Islet precursor cell (in vitro differentiated cells): ENCODE measurements at regions not wholly inside any gene's neighbourhood (a gene's known extent, or its start where the extent isn't known, plus 50 kb on each side); places are given as distances from the start of the nearest gene placed in this dataset.

Experiments
- DNase-seq: peaks from one replicate; pipeline ENCODE4 v3.0.0-alpha.2; 2018

DNA sequence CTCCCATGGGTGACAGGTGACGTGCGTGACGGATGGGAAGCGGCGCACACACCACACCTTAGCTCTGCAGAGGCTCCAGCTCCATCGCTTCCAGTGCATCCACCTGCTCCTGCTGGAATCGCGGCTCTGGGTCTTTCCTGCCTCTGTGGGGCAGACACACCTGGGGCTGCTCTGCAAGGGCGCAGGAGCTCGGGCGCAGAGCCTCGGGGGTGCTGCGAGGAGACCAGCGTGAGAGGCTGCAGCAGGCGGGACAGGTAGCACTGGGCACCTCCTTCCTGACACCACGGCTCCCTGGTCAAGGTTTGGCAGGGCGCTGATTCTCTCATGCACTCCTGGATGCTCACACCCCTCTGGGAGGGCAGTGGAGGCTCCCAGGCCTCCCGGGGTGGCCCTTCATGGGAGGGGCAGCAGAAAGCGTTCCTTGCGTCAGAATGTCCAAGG is 1494.3 kb downstream of the BRD1 start:
- DNase-seq = no peak

DNA sequence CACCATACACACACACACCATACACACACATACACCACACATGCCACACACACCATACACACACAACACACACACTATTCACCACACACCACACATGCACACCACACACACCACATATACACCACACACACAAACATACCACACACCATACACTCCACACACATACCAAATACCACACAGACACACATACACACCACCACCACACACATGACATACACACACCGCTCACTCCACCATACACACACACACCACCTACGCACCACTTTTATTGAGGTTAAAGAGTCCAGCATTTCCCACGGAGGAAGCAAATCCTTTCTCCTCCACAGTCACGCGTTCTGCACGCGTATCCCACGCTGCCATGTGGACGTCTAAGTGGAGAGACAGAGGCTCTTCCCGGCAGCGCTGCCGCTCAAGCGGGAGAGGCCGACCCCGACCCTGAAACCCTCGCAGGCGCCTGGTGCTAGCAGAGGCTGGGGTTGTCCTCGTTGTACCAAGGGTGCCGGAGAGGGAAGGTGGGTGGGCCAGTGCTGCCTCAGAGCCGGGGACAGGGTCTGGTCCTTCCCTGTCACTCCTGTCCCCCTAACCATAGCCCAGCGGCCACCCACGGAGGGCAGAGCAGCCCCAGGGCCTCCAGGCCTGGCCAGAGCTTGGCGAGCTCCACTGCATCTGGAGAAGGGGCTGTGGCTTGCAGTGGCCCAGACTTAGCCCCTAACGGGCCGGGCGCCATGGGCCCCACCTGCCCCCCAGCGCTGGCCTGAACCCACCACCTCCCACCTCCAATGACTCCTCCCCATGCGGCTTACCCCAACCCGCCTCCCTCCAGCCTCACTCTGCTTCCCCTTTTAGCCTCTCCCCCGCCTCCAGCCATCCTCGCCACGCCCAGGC is 1495.0 kb downstream of the BRD1 start:
- DNase-seq = no peak

DNA sequence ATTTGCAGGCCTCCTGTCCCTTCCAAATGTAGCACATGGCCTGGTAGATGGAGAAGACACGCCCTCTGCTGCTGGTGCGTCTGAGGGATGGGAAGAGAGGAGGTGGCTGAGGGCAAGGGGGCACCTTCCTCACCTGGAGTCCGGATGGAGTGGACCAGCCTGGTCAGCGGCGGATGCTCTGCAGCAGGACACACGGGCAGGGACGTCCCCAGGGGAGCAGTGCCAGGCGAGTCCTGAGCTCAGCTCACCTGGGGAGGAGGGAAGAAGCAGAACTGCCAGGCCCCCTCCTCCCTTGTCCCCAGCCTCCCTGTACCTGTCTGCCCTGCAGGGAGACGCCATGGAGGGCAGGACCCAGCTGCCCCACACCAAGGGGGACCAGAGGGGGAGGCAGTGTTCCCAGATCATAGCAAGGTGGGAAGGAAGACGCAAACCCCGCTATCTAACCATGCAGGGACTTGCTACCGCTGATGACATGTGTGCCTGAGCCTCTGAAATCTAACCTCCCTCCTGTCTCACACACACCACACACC is 1495.9 kb downstream of the BRD1 start:
- DNase-seq = no peak

GRCh38 chr22:48331266-48331665 is 1496.4 kb downstream of the BRD1 start:
- DNase-seq = no peak

GRCh38 chr22:48327721-48328120 is 1500.0 kb downstream of the BRD1 start:
- no peak for DNase-seq

- no peak for DNase-seq
Observed at GRCh38 chr22:48323746-48324145, 1503.9 kb downstream of the BRD1 start.

- no peak for DNase-seq
Observed at GRCh38 chr22:48322907-48323306, 1504.8 kb downstream of the BRD1 start.

- DNase-seq = no peak
Observed at GRCh38 chr22:48321986-48322545, 1505.6 kb downstream of the BRD1 start.

- no peak for DNase-seq
Observed at GRCh38 chr22:48320683-48321451, 1506.8 kb downstream of the BRD1 start.

DNA sequence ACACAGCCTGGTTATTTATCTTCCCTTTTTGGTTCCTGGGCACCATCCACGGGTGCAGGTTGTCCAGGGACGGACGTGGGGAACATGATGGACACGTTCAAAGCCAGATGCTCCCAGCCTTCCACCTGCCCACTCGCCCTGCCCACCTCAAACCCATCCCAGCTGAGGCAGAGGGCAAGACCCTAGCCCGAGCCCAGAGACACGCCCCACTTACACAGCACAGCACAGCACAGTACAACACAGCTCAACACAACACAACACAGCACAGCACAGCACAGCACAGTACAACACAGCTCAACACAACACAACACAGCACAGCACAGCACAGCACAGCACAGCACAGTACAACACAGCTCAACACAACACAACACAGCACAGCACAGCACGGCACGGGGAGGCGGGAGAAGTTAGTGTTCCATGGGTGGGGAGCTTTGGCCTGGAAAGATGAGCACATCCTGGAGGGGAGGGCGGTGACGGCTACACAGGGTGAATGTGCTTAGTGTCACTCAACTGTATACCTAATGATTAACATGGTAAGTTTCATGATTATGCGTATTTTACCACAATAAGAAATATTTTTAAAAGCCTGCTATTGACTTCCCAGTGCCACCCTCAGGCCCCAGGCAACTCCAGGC is 1507.5 kb downstream of the BRD1 start:
- no peak for DNase-seq

- DNase-seq = no peak
Observed at GRCh38 chr22:48319321-48320047, 1508.2 kb downstream of the BRD1 start.

DNA sequence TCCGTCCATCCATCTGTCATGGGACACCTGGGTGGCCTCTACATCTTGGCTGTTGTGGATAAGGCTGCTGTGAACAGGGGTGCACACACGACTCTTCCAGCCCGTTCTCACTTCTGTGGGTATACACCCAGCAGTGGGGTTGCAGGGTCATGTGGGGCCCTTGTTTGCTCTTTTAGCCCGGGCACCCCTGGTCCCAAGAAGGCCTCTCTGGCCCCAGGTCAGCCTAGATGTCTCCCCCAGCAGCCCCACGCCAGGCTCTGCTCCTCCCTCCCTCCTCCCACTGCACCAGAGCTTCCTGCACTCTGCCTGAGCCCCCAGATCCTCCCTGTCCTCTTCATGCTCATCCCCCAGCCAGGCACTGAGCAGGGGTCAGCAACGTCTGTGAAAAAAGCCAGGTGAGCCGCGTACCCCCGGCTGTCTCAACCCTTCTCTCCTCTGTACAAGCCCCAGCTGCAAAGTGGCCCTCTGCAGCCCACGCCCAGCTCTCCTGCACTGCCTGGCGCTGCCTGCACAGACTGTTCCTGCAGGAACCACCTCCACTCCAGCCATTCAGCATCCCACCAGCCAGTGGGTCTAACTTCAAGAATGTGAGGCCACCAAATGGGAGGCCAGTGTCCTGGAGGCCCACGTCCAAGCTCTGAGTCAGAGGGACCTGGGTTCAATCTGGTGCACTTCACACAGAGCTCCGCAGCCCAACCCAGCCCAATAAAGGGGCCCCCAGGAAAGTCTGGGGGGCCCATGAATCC is 1508.9 kb downstream of the BRD1 start:
- peak; percentile 32 for DNase-seq

DNA sequence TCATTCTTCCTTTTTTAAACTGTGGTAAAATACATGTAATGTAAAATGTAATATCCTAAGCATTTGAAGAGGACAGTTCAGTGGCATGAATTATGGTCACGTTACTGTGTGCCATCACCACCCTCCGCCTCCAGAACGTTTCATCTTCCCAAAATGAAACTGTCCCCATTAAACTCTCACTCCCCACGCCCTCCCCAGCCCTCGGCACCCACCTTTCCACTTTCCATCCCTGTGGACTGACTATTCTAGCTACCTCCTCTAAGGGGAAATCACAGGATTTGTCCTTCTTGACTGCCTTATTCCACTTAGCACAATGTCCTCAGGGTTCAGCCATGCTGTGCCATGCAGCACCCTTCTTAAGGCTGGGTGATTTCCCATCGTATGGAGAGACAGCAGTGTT is 1509.5 kb downstream of the BRD1 start:
- DNase-seq = peak; percentile 17

DNA sequence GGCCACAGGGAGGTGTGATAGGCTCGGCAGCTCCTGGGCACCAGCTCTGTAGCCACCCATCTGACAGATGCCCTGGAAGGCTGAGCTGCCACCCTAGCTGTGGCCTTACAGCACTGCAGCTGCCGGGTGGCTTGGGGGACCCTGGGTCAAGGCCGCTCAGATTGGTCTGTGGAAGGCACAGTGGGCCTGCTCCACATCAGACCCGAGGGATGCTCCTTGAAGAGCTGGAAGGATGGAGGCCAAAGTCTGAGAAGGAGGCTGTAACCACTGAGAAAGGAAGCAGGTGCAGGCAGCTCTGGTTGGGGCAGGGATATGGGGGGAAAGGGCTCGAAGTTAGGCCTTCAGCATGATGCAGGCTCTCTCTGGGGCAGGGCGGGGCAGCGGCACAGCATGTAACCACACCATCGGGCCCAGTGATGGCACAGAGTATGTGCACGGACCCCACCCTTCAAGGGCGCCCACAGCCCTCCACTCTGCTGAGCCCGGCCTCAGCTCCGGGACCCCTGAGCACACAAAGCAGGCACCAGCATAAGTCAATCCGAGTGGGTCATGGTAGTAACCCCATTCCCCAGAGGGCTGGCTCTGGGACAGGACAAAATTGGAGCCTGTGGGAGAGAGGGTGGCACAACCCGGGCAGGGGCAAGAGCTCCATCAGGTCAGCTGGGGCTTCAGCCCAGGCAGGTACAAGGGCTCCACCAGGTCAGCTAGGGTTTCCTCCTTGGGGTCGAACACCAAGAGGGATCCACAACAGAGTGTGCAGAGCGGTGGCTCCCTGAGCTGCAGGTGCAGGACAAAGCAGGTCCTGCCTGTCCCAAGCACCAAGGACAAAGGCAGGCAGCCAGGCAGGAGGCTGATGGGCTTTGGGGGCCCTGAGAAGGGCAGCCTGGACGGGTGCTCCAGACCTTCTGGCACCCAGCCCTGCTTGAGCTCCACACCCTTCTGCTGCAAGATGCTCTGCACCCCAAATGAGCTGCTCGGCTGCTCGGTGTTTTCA is 1511.1 kb downstream of the BRD1 start:
- DNase-seq = peak; percentile 33

DNA sequence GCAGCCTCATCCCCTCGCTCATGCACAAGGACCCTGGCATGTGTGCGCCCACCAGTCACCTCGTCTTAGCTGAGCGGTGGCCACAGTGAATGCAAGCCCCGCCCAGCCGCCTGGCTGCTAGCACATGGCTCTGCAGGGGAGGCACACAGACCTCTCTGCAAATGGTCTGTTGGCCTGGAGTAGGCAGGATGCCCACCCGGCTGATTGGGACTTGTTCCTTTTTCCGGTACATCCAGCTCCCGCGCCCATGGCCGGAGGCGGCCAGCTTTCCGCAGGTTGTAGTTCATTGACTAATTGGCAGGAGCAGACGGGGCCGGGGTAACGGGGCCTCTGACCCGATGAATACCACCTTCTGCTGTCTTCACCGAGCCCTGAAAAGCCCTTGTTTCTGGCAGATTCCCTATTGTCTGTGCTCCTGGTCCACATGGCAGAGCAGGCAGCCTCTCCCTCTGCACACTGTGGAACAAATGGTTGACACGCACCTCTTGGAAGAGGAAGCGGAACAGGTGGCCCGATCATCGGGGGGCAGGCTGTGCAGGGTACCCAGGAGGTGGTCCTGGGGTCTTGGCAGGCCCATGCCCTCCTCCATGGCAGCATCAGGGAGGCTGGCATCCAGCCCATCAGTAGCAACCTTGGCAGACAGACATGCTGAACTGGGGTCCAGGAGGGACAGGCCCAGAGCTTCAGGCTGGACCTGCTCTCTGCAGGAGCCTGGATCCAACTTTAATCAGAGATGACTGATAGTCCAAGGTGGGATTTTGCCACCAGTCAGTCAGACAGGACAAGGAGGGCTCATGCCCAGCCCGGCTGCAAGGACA is 1512.0 kb downstream of the BRD1 start:
- peak; percentile 40 for DNase-seq

DNA sequence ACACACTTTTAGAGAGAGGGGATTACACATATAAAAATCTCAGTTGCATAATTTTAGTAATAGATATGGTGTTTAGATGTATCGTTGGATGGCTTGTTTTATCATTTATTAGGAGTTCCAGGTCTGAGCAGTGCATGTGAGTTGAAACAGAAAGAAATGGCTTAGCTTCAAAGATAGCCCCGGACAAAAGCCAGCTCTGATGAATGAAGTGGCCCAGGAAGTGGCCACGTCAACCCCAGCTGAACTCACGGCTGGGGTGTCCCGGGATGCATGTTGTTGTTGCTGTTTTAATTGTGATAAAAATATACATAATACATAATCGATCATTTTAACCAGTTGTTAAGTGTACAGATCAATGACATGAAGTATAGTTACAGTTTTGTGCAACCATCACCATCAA is 1513.6 kb downstream of the BRD1 start:
- DNase-seq = peak; percentile 1

- peak; percentile 14 for DNase-seq
Observed at GRCh38 chr22:48313175-48313830, 1514.4 kb downstream of the BRD1 start.

- no peak for DNase-seq
Observed at GRCh38 chr22:48310740-48311139, 1516.9 kb downstream of the BRD1 start.

DNA sequence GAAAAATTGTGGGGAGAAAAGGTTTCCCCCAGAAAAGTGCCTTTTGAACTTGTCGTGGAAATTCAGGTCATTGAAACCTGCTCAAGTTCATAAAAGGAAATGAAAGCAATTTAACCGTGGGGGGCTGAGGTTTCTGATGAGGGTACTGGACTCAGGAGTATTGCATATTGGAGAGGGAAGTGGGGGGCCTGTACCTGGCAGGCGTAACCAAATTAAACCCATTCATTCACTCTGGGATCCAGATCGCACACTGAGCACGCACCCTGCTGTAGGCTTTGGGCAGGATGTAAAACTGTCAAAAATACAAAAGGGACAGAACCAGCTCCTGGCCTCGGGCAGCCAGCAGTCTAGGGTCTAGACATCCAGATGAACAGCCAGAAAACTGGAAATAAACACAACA is 1517.4 kb downstream of the BRD1 start:
- DNase-seq = peak; percentile 27
